AG04450 (cell line): ENCODE measurements at regions not wholly inside any gene's neighbourhood (a gene's known extent, or its start where the extent isn't known, plus 50 kb on each side); places are given as distances from the start of the nearest gene placed in this dataset.

Source experiments
- CTCF ChIA-PET: fragments of 300-600, 350-600 bp; formaldehyde crosslinking; extraction: SDS; loops from one replicate; lab custom pipeline; 2022; ENCODE audit warnings: antibody characterized with exemption, inconsistent platforms; lab: Charles Lee
- POLR2A ChIA-PET: fragments of 350-600 bp; formaldehyde crosslinking; extraction: SDS; loops from one replicate; lab custom pipeline; 2021; ENCODE audit warnings: antibody characterized with exemption, inconsistent platforms; lab: Yijun Ruan, JAX
- DNase-seq: peaks from one replicate; pipeline ENCODE4 v3.0.0-alpha.2; 2011; ENCODE audit warnings: low read depth, low spot score
- H3K27ac ChIP-seq: one replicate; pipeline ENCODE4 v1.5.1; 2012; ENCODE audit warnings: low read depth, low read length, control low read depth
- H3K27me3 ChIP-seq: one replicate; pipeline ENCODE4 v1.6.0; 2012; ENCODE audit warnings: low read length; ENCODE audit not compliant: control insufficient read depth, insufficient read depth
- H3K4me3 ChIP-seq: 2 replicates; pipeline ENCODE4 v1.5.1; 2011; ENCODE audit warnings: mild to moderate bottlenecking, low read depth, low read length, control low read depth
- H3K9me3 ChIP-seq: 2 replicates; pipeline ENCODE4 v1.5.1; 2012; ENCODE audit warnings: low read length; ENCODE audit not compliant: control insufficient read depth, insufficient read depth
- CTCF ChIP-seq: IDR thresholded peaks from 2 replicates; pipeline ENCODE4 v1.5.1; 2011; ENCODE audit warnings: low read depth, low read length, control low read depth, inconsistent platforms

DNA sequence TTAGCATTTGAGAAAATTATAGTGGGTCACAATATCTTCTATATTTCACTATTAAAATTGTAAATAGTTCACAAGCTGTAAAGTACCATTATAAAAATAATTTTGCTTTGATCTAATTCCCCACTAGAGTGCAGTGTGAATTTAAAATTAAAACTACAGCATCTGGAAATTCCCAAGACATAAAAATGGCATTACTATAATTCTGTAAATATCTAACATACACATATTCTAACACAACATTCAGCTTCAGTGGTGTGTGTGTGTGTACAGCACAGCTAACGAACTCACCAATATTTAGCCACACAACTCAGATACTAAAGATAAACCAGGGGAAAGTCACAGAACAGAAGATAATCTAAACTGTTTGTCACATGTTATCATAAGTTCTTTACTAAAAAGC is 424.9 kb upstream of the ZNF385D start:
- Histone ChIP-seq H3K9me3 (no peaks in the 10 kb centered on the region), H3K4me3 (no peak overlapping the region), H3K27ac (no peak overlapping the region), H3K27me3 (no peaks in the 10 kb centered on the region)
- POLR2A ChIA-PET, result no interaction called here
- no peak for TF ChIP-seq CTCF
- CTCF ChIA-PET, result interaction anchor here (2.1 kb wide), 1 partner anchor 785 kb away, joined by 8 read pairs; no protein-coding TSS in a partner anchor
- no peak for DNase-seq

DNA sequence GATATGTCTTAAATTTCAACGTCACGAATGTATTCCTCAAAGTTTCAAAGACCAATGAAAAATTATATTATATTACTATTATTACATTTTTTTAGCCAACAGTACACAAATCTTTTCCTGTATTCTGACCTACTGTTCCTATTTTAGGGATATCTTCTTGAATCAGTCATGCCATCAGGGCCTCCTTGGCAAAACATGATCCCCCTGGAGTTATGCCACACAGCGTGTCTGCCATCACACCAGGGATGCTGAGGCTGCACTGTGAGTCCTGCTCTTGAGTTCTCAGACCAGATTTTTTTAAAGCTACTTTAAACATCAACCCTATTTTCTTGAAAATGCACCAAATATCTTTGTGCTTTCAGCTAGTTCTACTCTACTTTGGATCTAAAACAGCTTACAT is 425.9 kb upstream of the ZNF385D start:
- Histone ChIP-seq H3K4me3 (no peak overlapping the region), H3K27ac (no peak overlapping the region), H3K27me3 (no peaks in the 10 kb centered on the region), H3K9me3 (no peaks in the 10 kb centered on the region)
- DNase-seq, result no peak
- no peak for TF ChIP-seq CTCF
- POLR2A ChIA-PET, result no interaction called here
- CTCF ChIA-PET, result interaction anchor here (2.1 kb wide), 1 partner anchor 784 kb away, joined by 8 read pairs; no protein-coding TSS in a partner anchor

- no peaks in the 10 kb centered on the region for H3K9me3 ChIP-seq
- POLR2A ChIA-PET, result no interaction called here
- TF ChIP-seq CTCF, result no peak
- no peak overlapping the region for H3K27ac ChIP-seq
- H3K4me3 ChIP-seq, result no peak overlapping the region
- DNase-seq, result no peak
- no peaks in the 10 kb centered on the region for H3K27me3 ChIP-seq
- CTCF ChIA-PET, result interaction anchor here (0.6 kb wide), 1 partner anchor 428 kb away, joined by 7 read pairs; no protein-coding TSS in a partner anchor
Measured at GRCh38 chr3:22189616-22190015, 438.6 kb upstream of the ZNF385D start.

- no peak for DNase-seq
- no peaks in the 10 kb centered on the region for H3K27me3 ChIP-seq
- H3K9me3 ChIP-seq, result no peaks in the 10 kb centered on the region
- ChIA-PET POLR2A (no interaction called here), CTCF (no interaction called here)
- TF ChIP-seq CTCF, result no peak
- no peak overlapping the region for H3K4me3 ChIP-seq
- H3K27ac ChIP-seq, result no peak overlapping the region
Measured at GRCh38 chr3:22199095-22199494, 448.1 kb upstream of the ZNF385D start.

DNA sequence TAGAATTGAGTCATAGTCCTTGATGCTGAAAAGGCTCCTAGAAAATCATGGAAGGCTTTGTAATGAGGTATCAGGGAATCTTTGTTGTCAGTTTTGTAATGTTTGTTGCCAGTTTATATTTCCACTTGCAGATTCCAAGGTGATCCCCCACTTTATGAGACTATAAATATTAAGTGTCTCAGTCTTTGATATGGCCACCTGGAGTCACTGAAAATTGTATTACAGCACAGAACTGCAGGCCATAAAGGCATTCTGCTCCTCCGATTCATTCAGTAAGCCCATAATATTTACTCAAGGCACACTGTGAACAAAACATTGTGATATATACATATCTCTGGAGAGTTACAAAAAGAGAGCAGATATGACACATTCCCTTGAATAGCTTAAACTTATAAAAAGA is 457.8 kb upstream of the ZNF385D start:
- CTCF ChIA-PET, result no interaction called here
- Histone ChIP-seq H3K27ac (no peak overlapping the region), H3K9me3 (no peaks in the 10 kb centered on the region), H3K4me3 (no peak overlapping the region), H3K27me3 (no peaks in the 10 kb centered on the region)
- DNase-seq, result no peak
- no peak for TF ChIP-seq CTCF
- POLR2A ChIA-PET, result no interaction called here
